Erythroblast (primary cell): ENCODE measurements at regions not wholly inside any gene's neighbourhood (a gene's known extent, or its start where the extent isn't known, plus 50 kb on each side); places are given as distances from the start of the nearest gene placed in this dataset.

Experiments
- DNase-seq, 2 experiments: peaks; one replicate each; lab custom pipeline; 2025; lab: John Stamatoyannopoulos, UW
- GATA1 ChIP-seq: IDR thresholded peaks from 2 replicates; pipeline ENCODE4 v1.6.1; 2011; ENCODE audit warnings: low read depth, mild to moderate bottlenecking, control low read depth, low read length, moderate library complexity
- POLR2A ChIP-seq: IDR thresholded peaks from 2 replicates; pipeline ENCODE4 v1.6.1; 2011; ENCODE audit warnings: mild to moderate bottlenecking, low read length

- no peak for DNase-seq
- TF ChIP-seq POLR2A: no peak
- no peak for TF ChIP-seq GATA1
Measured at GRCh38 chr2:150385211-150385610, 102.3 kb downstream of the RND3 start.

- TF ChIP-seq GATA1: no peak
- no peak for TF ChIP-seq POLR2A
- no peak for DNase-seq
Measured at GRCh38 chr2:150383587-150383986, 103.9 kb downstream of the RND3 start.

GRCh38 chr2:150379166-150379565 lies 108.3 kb downstream of the RND3 start:
- DNase-seq: no peak
- TF ChIP-seq POLR2A (no peak), GATA1 (no peak)

GRCh38 chr2:150378686-150379085 lies 108.8 kb downstream of the RND3 start:
- DNase-seq: no peak
- TF ChIP-seq GATA1: no peak
- TF ChIP-seq POLR2A: no peak

GRCh38 chr2:150376553-150377335 lies 110.7 kb downstream of the RND3 start:
- no peak for DNase-seq

GRCh38 chr2:150375333-150375732 lies 112.1 kb downstream of the RND3 start:
- no peak for DNase-seq
- no peak for TF ChIP-seq GATA1
- no peak for TF ChIP-seq POLR2A

More at GRCh38 chr2:150376553-150377335, 110.7 kb downstream of the RND3 start:
- TF ChIP-seq GATA1 (no peak), POLR2A (no peak)

GRCh38 chr2:150374492-150374891 lies 113.0 kb downstream of the RND3 start:
- DNase-seq: no peak

GRCh38 chr2:150373374-150373773 lies 114.1 kb downstream of the RND3 start:
- TF ChIP-seq GATA1: no peak
- no peak for TF ChIP-seq POLR2A
- DNase-seq: no peak

More at GRCh38 chr2:150374492-150374891, 113.0 kb downstream of the RND3 start:
- no peak for TF ChIP-seq POLR2A
- no peak for TF ChIP-seq GATA1

- TF ChIP-seq GATA1 (no peak), POLR2A (no peak)
- DNase-seq: no peak
Measured at GRCh38 chr2:150371044-150371818, 116.2 kb downstream of the RND3 start.

- no peak for DNase-seq
- TF ChIP-seq GATA1 (no peak), POLR2A (no peak)
Measured at GRCh38 chr2:150370561-150370960, 116.9 kb downstream of the RND3 start.

- TF ChIP-seq GATA1 (no peak), POLR2A (no peak)
- DNase-seq: no peak
Measured at GRCh38 chr2:150369862-150370261, 117.6 kb downstream of the RND3 start.

- no peak for TF ChIP-seq GATA1
Measured at GRCh38 chr2:150358468-150358807, 129.0 kb downstream of the RND3 start.

GRCh38 chr2:150357770-150358467 lies 129.5 kb downstream of the RND3 start:
- no peak for TF ChIP-seq POLR2A
- no peak for TF ChIP-seq GATA1
- no peak for DNase-seq

More at GRCh38 chr2:150358468-150358807, 129.0 kb downstream of the RND3 start:
- DNase-seq: no peak

- no peak for TF ChIP-seq GATA1
- no peak for TF ChIP-seq POLR2A
- no peak for DNase-seq
Measured at GRCh38 chr2:150355440-150355839, 132.0 kb downstream of the RND3 start.
